H9 (cell line): ENCODE measurements at regions not wholly inside any gene's neighbourhood (a gene's known extent, or its start where the extent isn't known, plus 50 kb on each side); places are given as distances from the start of the nearest gene placed in this dataset.
"Not testable (repeated sequence)": the region's sequence is repeated elsewhere in the genome, so short reads cannot be mapped to it uniquely, and the experiment has no call there.

ENCODE experiments used
- DNase-seq: peaks from one replicate; pipeline ENCODE4 v3.0.0-alpha.2; 2017
- H2AFZ ChIP-seq: one replicate; pipeline ENCODE4 v1.6.1; 2013; ENCODE audit warnings: mild to moderate bottlenecking, low read length, control low read depth, moderate library complexity
- H2AK5ac ChIP-seq: 2 replicates; pipeline ENCODE4 v1.6.1; 2013; ENCODE audit warnings: low read length, control low read depth, mixed read lengths; ENCODE audit not compliant: insufficient read length
- H2BK120ac ChIP-seq: one replicate; pipeline ENCODE4 v1.6.1; 2013; ENCODE audit warnings: low read depth, mild to moderate bottlenecking, low read length, control low read depth, inconsistent platforms; ENCODE audit not compliant: poor library complexity, severe bottlenecking
- H2BK12ac ChIP-seq: 2 replicates; pipeline ENCODE4 v1.6.1; 2013; ENCODE audit warnings: low read length, control low read depth, mixed read lengths, low read depth; ENCODE audit not compliant: insufficient read length
- H2BK15ac ChIP-seq: 2 replicates; pipeline ENCODE4 v1.6.1; 2013; ENCODE audit warnings: low read depth, low read length, control low read depth
- H2BK20ac ChIP-seq: one replicate; pipeline ENCODE4 v1.6.1; 2013; ENCODE audit warnings: low read depth, mild to moderate bottlenecking, low read length, control low read depth, inconsistent platforms; ENCODE audit not compliant: poor library complexity, severe bottlenecking
- H2BK5ac ChIP-seq: 2 replicates; pipeline ENCODE4 v1.6.1; 2013; ENCODE audit warnings: low read length, control low read depth, mixed read lengths; ENCODE audit not compliant: insufficient read length
- H3K14ac ChIP-seq: 2 replicates; pipeline ENCODE4 v1.6.1; 2013; ENCODE audit warnings: low read length, control low read depth; ENCODE audit not compliant: insufficient read depth
- H3K18ac ChIP-seq: 2 replicates; pipeline ENCODE4 v1.6.1; 2013; ENCODE audit warnings: low read depth, mild to moderate bottlenecking, mixed read lengths, low read length, control low read depth; ENCODE audit not compliant: insufficient read length
- H3K23ac ChIP-seq: 2 replicates; pipeline ENCODE4 v1.6.1; 2013; ENCODE audit warnings: low read length, control low read depth, mixed read lengths, low read depth; ENCODE audit not compliant: insufficient read length
- H3K23me2 ChIP-seq: 2 replicates; pipeline ENCODE4 v1.6.1; 2013; ENCODE audit warnings: low read depth, mild to moderate bottlenecking, mixed read lengths, low read length, control low read depth; ENCODE audit not compliant: insufficient read length, poor library complexity, severe bottlenecking
- H3K27ac ChIP-seq: 2 replicates; pipeline ENCODE4 v1.5.1; 2013; ENCODE audit warnings: low read length, control low read depth, mixed read lengths, low read depth; ENCODE audit not compliant: insufficient read length
- H3K27me3 ChIP-seq: 2 replicates; pipeline ENCODE4 v1.6.1; 2013; ENCODE audit warnings: low read length, control low read depth, inconsistent platforms; ENCODE audit not compliant: insufficient read depth
- H3K4ac ChIP-seq: 2 replicates; pipeline ENCODE4 v1.6.1; 2013; ENCODE audit warnings: low read depth, mild to moderate bottlenecking, control low read depth, inconsistent platforms, low read length, moderate library complexity
- H3K4me1 ChIP-seq: 2 replicates; pipeline ENCODE4 v1.6.1; 2013; ENCODE audit warnings: low read length, control low read depth, inconsistent platforms; ENCODE audit not compliant: insufficient read depth
- H3K4me2 ChIP-seq: 2 replicates; pipeline ENCODE4 v1.6.1; 2013; ENCODE audit warnings: low read length, control low read depth, mixed read lengths; ENCODE audit not compliant: insufficient read length, insufficient read depth
- H3K56ac ChIP-seq: 2 replicates; pipeline ENCODE4 v1.6.1; 2013; ENCODE audit warnings: low read depth, mild to moderate bottlenecking, mixed read lengths, low read length, control low read depth; ENCODE audit not compliant: insufficient read length
- H3K79me1 ChIP-seq: 2 replicates; pipeline ENCODE4 v1.6.1; 2013; ENCODE audit warnings: low read depth, mild to moderate bottlenecking, moderate library complexity, low read length, control low read depth, inconsistent platforms; ENCODE audit not compliant: insufficient read depth, poor library complexity, severe bottlenecking
- H3K79me2 ChIP-seq: 2 replicates; pipeline ENCODE4 v1.6.1; 2013; ENCODE audit warnings: low read length, control low read depth, inconsistent platforms; ENCODE audit not compliant: insufficient read depth
- H3K9ac ChIP-seq: 2 replicates; pipeline ENCODE4 v1.6.1; 2013; ENCODE audit warnings: low read length, control low read depth, mixed read lengths; ENCODE audit not compliant: insufficient read length; ENCODE audit errors: extremely low read depth
- H3K9me3 ChIP-seq: one replicate; pipeline ENCODE4 v1.6.1; 2013; ENCODE audit warnings: low read depth, low read length, inconsistent platforms; ENCODE audit not compliant: control insufficient read depth
- H3T11ph ChIP-seq: one replicate; pipeline ENCODE4 v1.6.1; 2013; ENCODE audit warnings: mild to moderate bottlenecking, low read length, control low read depth, inconsistent platforms
- H4K20me1 ChIP-seq: one replicate; pipeline ENCODE4 v1.6.1; 2013; ENCODE audit not compliant: control insufficient read depth, insufficient read length, insufficient read depth
- H4K5ac ChIP-seq: 2 replicates; pipeline ENCODE4 v1.6.1; 2013; ENCODE audit warnings: low read depth, mild to moderate bottlenecking, mixed read lengths, low read length, control low read depth; ENCODE audit not compliant: insufficient read length
- H4K8ac ChIP-seq: replicated peaks from 2 replicates; pipeline ENCODE4 v1.6.1; 2013; ENCODE audit warnings: low read length, control low read depth, mixed read lengths, low read depth; ENCODE audit not compliant: insufficient read length
- H4K91ac ChIP-seq: 2 replicates; pipeline ENCODE4 v1.6.1; 2013; ENCODE audit warnings: low read depth, mild to moderate bottlenecking, moderate library complexity, mixed read lengths, low read length, control low read depth; ENCODE audit not compliant: insufficient read length
- H3K27ac Mint-ChIP-seq, 3 experiments: 2 replicates in 2 of 3; 3 replicates in 1 of 3; pipeline ENCODE4 v1.8.0; 2020 to 2021; ENCODE audit warnings: mixed read lengths in 3 of 3, mild to moderate bottlenecking in 1 of 3, moderate library complexity in 1 of 3
- H3K27me3 Mint-ChIP-seq: 2 replicates; pipeline ENCODE4 v1.8.0; 2021; ENCODE audit warnings: low read depth, mild to moderate bottlenecking, moderate library complexity, mixed read lengths
- H3K36me3 Mint-ChIP-seq, 3 experiments: 2 replicates in 2 of 3; 3 replicates in 1 of 3; pipeline ENCODE4 v1.8.0; 2020 to 2021; ENCODE audit warnings: low read depth in 3 of 3, mixed read lengths in 3 of 3; ENCODE audit not compliant: insufficient read depth in 1 of 3
- H3K4me1 Mint-ChIP-seq, 2 experiments: 2 replicates each; pipeline ENCODE4 v1.8.0; 2020; ENCODE audit warnings: mixed read lengths in 2 of 2
- H3K4me3 Mint-ChIP-seq, 2 experiments: 2 replicates in 1 of 2; 3 replicates in 1 of 2; pipeline ENCODE4 v1.8.0; 2020 to 2021; ENCODE audit warnings: mild to moderate bottlenecking in 2 of 2, mixed read lengths in 2 of 2, moderate library complexity in 1 of 2
- H3K9me3 Mint-ChIP-seq, 2 experiments: 2 replicates in 1 of 2; 3 replicates in 1 of 2; pipeline ENCODE4 v1.8.0; 2020; ENCODE audit warnings: mild to moderate bottlenecking in 2 of 2, mixed read lengths in 2 of 2, moderate library complexity in 1 of 2
- WGBS: extraction: QIAGEN DNeasy Blood & Tissue Kit; methylation state at CpG from one replicate; pipeline ENCODE4 v1.1.7; 2013; ENCODE audit warnings: missing lambda C conversion rate, low lambda C conversion rate, mixed read lengths; ENCODE audit not compliant: insufficient read length; ENCODE audit errors: extremely low coverage; 5-methylcytosine and 5-hydroxymethylcytosine counted together
- TF ChIP-seq, protein P1 (sequence below): fragments of 200-600 bp; sonication (generic); conservative IDR thresholded peaks from 3 replicates; pipeline ENCODE4 v1.8.0; 2021; ENCODE audit warnings: antibody characterized with exemption, mild to moderate bottlenecking

- Mint-ChIP-seq H3K27me3 (peaks cover 63% of the 10 kb centered on the region), H3K4me1 (peaks cover 55 to 58% of the 10 kb centered on the region in 2 experiments), H3K4me3 (peak overlapping the region in 1 of 2 experiments; percentile 56; a peak in 1 of 5 replicates), H3K36me3 (peaks cover 2 to 18% (median 10%) of the 10 kb centered on the region in 3 experiments; a peak in 4 of 7 replicates), H3K9me3 (no peaks in the 10 kb centered on the region; a peak in 3 of 5 replicates), H3K27ac (peak overlapping the region in 1 of 3 experiments; percentile 30; a peak in 1 of 7 replicates)
- Histone ChIP-seq H3K9ac (no peak overlapping the region), H2BK12ac (no peak overlapping the region), H2BK5ac (no peak overlapping the region), H3T11ph (no peak overlapping the region), H3K9me3 (no peaks in the 10 kb centered on the region), H4K5ac (no peak overlapping the region), H4K20me1 (no peaks in the 10 kb centered on the region), H3K23me2 (no peaks in the 10 kb centered on the region), H2BK15ac (no peak overlapping the region), H3K56ac (no peak overlapping the region), H3K23ac (no peak overlapping the region), H3K14ac (no peak overlapping the region), H2BK20ac (no peak overlapping the region), H4K91ac (no peak overlapping the region), H4K8ac (no peak overlapping the region), H3K4me2 (no peak overlapping the region), H2BK120ac (no peak overlapping the region), H3K79me1 (no peaks in the 10 kb centered on the region), H3K27me3 (peaks cover 4% of the 10 kb centered on the region; the same call in 1 of the 2 replicates), H2AK5ac (no peak overlapping the region), H3K27ac (no peak overlapping the region), H3K79me2 (no peaks in the 10 kb centered on the region), H3K4me1 (peaks cover 2% of the 10 kb centered on the region; the same call in 1 of the 2 replicates), H3K4ac (no peak overlapping the region), H2AFZ (no peak overlapping the region), H3K18ac (no peak overlapping the region)
- no peak for DNase-seq
- TF ChIP-seq, protein P1, sequence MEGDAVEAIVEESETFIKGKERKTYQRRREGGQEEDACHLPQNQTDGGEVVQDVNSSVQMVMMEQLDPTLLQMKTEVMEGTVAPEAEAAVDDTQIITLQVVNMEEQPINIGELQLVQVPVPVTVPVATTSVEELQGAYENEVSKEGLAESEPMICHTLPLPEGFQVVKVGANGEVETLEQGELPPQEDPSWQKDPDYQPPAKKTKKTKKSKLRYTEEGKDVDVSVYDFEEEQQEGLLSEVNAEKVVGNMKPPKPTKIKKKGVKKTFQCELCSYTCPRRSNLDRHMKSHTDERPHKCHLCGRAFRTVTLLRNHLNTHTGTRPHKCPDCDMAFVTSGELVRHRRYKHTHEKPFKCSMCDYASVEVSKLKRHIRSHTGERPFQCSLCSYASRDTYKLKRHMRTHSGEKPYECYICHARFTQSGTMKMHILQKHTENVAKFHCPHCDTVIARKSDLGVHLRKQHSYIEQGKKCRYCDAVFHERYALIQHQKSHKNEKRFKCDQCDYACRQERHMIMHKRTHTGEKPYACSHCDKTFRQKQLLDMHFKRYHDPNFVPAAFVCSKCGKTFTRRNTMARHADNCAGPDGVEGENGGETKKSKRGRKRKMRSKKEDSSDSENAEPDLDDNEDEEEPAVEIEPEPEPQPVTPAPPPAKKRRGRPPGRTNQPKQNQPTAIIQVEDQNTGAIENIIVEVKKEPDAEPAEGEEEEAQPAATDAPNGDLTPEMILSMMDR, result no peak
- WGBS, result no CpG with 5 or more reads among the region's 6 CpGs
Measured at GRCh38 chr19:20371911-20372310, 193.7 kb downstream of the ZNF737 start.

DNA sequence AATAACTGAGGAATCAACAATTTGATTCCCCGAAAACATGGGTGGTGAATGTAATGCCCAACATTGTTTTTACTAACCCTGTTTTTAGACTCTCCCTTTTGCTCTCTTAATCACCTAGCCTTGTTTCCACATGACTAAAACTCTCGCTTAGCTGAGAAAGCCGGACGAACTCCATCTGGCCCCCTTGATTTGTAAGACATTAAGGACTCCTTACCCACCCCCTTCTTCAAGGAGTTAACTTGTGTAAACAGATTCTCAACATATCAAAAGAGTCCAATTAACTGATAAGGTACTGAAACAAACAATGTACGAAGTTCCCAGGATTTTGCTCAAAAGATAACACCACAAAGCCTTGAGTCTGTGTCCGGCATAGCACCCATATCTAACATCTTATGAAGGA lies 194.3 kb downstream of the ZNF737 start:
- not testable (repeated sequence) for H3K9ac ChIP-seq, H3K18ac ChIP-seq, H4K20me1 ChIP-seq, H2BK5ac ChIP-seq, H3K14ac ChIP-seq, H2BK12ac ChIP-seq, H3K4ac ChIP-seq, H3K79me1 ChIP-seq, H3K56ac ChIP-seq, H3K4me3 Mint-ChIP-seq, H3K9me3 Mint-ChIP-seq, H3K23ac ChIP-seq, H2AK5ac ChIP-seq, H2BK15ac ChIP-seq, H4K8ac ChIP-seq, H4K91ac ChIP-seq, H2BK120ac ChIP-seq, H3K27me3 ChIP-seq, H2BK20ac ChIP-seq, H3K9me3 ChIP-seq, H3K4me1 ChIP-seq, H3K27ac ChIP-seq, H3T11ph ChIP-seq, H4K5ac ChIP-seq, DNase-seq, H3K79me2 ChIP-seq, H3K23me2 ChIP-seq, H3K4me2 ChIP-seq, H2AFZ ChIP-seq
- no CpG with 5 or more reads among the region's 6 CpGs for WGBS
- H3K36me3 Mint-ChIP-seq, result peaks cover 2 to 18% (median 10%) of the 10 kb centered on the region in 3 experiments; a peak in 4 of 7 replicates
- H3K4me1 Mint-ChIP-seq, result peaks cover 60 to 61% of the 10 kb centered on the region in 2 experiments
- H3K27me3 Mint-ChIP-seq, result peaks cover 69% of the 10 kb centered on the region
- H3K27ac Mint-ChIP-seq, result peak overlapping the region in 1 of 3 experiments; percentile 28; a peak in 1 of 7 replicates
